ENCODE measurements at regions not wholly inside any gene's neighbourhood (a gene's known extent, or its start where the extent isn't known, plus 50 kb on each side); places are given as distances from the start of the nearest gene placed in this dataset.
A peak's percentile ranks its signal among the peaks of the same experiment; 100 is the strongest.

- TF ChIP-seq GATA3 (IDR thresholded peaks at IDR 0.05; ENCODE audit: low read depth, low read length) (no peak), GATA2 (IDR thresholded peaks at IDR 0.05; ENCODE audit: low read depth, low read length) (no peak)
Observed at GRCh38 chr20:11054266-11054993, 380.6 kb upstream of the JAG1 start.

DNA sequence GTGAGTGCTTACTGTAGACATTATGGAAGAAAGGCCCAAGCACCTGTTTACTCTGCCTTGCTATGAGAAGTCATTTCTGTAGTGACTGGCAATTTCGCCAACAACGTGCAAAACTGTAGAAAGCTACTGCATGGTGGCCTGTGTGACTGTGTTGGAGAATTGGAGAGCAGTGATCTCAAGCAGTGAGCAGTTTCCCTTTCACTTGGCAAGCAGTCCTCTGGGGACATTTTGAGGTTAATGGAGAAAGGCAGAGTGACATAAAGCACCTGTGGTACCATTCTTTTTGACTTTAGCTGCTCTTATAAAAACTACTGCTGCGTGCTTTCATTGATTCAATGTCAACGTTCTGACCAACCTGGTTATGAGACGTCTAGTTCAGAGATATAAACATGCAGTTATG is 382.6 kb upstream of the JAG1 start:
- TF ChIP-seq GATA2 (IDR thresholded peaks at IDR 0.05; ENCODE audit: low read depth, low read length) (no peak), GATA3 (IDR thresholded peaks at IDR 0.05; ENCODE audit: low read depth, low read length) (no peak)

GRCh38 chr20:11057624-11058023 is 383.8 kb upstream of the JAG1 start:
- TF ChIP-seq GATA3 (IDR thresholded peaks at IDR 0.05; ENCODE audit: low read depth, low read length) = no peak
- TF ChIP-seq GATA2 (IDR thresholded peaks at IDR 0.05; ENCODE audit: low read depth, low read length) = no peak

GRCh38 chr20:11059659-11060058 is 385.9 kb upstream of the JAG1 start:
- TF ChIP-seq GATA3 (IDR thresholded peaks at IDR 0.05; ENCODE audit: low read depth, low read length) (no peak), GATA2 (IDR thresholded peaks at IDR 0.05; ENCODE audit: low read depth, low read length) (no peak)

DNA sequence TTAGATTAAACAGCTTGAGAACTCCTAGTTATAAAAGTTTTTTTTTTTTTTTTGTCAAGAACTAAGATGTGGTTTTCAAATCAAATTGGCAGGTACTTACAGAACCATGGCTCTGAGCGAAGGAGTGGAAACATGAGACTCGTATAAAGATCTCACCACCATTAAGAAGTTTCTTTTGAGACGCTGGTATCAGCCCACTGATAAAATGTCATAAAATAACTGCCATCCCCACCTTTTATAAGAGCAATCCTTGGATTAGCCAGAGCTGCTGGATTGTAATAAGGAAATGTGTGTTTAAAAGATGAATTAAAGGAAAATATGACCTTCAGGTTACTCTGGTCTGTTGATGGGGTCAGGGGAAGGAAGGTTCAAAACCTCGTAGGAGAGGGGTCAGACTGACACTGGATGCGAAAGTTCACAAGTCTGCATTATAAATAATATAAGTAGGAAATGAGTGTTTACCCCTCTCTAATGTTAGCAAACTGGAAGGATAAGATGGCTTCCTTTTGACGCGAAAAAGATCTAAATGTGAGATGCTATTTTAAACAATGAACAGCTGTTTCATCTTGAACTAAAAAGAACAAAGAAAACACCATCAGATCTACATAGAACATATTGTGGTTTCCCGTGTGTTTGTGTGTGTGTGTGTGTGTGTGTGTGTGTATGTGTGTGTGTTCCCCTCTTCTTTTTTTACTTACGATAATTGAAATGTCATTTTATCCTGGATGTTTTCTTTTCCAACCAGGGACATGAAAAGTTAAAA is 386.8 kb upstream of the JAG1 start:
- no peak for TF ChIP-seq GATA2 (IDR thresholded peaks at IDR 0.05; ENCODE audit: low read depth, low read length)
- TF ChIP-seq GATA3 (IDR thresholded peaks at IDR 0.05; ENCODE audit: low read depth, low read length) = no peak

- no peak for TF ChIP-seq GATA3 (IDR thresholded peaks at IDR 0.05; ENCODE audit: low read depth, low read length)
- TF ChIP-seq GATA2 (IDR thresholded peaks at IDR 0.05; ENCODE audit: low read depth, low read length) = no peak
Observed at GRCh38 chr20:11063444-11063843, 389.6 kb upstream of the JAG1 start.

DNA sequence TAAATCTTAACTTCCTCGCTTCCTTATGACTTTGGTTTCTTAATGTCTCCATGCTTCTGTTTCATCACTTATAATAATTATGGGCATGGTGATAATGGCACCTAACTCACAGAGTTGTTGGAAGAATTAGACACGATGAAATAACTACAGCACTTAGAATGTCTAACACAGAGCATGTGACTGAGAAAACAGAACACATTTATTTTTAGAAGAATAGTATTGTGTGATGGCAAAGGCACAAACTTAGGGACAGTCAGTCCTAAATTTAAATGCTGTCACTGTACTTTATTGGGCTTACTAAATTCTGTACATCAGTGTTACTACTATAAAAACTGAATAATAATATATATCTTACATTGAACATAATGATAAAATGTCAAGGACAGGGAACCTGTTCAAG is 391.1 kb upstream of the JAG1 start:
- TF ChIP-seq GATA3 (IDR thresholded peaks at IDR 0.05; ENCODE audit: low read depth, low read length) = no peak
- TF ChIP-seq GATA2 (IDR thresholded peaks at IDR 0.05; ENCODE audit: low read depth, low read length) = no peak

- TF ChIP-seq GATA3 (IDR thresholded peaks at IDR 0.05; ENCODE audit: low read depth, low read length) (peak; percentile 42; the same call in 1 of the 2 replicates), GATA2 (IDR thresholded peaks at IDR 0.05; ENCODE audit: low read depth, low read length) (no peak; the same call in 1 of the 2 replicates)
Observed at GRCh38 chr20:11067359-11067758, 393.6 kb upstream of the JAG1 start.

- TF ChIP-seq GATA2 (IDR thresholded peaks at IDR 0.05; ENCODE audit: low read depth, low read length) (no peak), GATA3 (IDR thresholded peaks at IDR 0.05; ENCODE audit: low read depth, low read length) (no peak)
Observed at GRCh38 chr20:11072982-11073381, 399.2 kb upstream of the JAG1 start.

- TF ChIP-seq GATA3 (IDR thresholded peaks at IDR 0.05; ENCODE audit: low read depth, low read length) (no peak), GATA2 (IDR thresholded peaks at IDR 0.05; ENCODE audit: low read depth, low read length) (peak; percentile 72)
Observed at GRCh38 chr20:11076434-11077105, 402.8 kb upstream of the JAG1 start.

- TF ChIP-seq GATA3 (IDR thresholded peaks at IDR 0.05; ENCODE audit: low read depth, low read length) (no peak), GATA2 (IDR thresholded peaks at IDR 0.05; ENCODE audit: low read depth, low read length) (no peak)
Observed at GRCh38 chr20:11077226-11077625, 403.4 kb upstream of the JAG1 start.

GRCh38 chr20:11080010-11080409 is 406.2 kb upstream of the JAG1 start:
- TF ChIP-seq GATA2 (IDR thresholded peaks at IDR 0.05; ENCODE audit: low read depth, low read length) (no peak), GATA3 (IDR thresholded peaks at IDR 0.05; ENCODE audit: low read depth, low read length) (no peak)

- TF ChIP-seq GATA2 (IDR thresholded peaks at IDR 0.05; ENCODE audit: low read depth, low read length) (no peak), GATA3 (IDR thresholded peaks at IDR 0.05; ENCODE audit: low read depth, low read length) (no peak)
Observed at GRCh38 chr20:11080781-11081377, 407.1 kb upstream of the JAG1 start.

DNA sequence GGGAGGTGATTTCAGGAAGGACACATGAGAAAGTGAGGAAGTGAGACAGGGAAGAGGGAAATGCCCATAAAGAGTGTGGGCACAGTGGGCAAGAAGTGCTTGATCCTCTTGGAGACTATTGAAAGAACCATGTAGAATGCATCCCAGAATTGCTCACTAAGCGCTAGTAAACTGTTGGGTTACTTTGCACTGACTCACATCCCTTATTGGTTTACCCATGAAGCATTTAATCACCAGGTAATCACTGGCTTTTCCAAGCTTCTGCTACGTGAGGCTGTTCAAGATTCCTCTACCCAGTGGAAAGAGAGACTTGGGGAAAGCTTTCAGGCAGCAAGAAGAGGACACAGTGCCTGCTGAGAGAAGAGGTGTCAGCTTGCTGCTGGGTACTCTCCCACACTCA is 410.0 kb upstream of the JAG1 start:
- TF ChIP-seq GATA2 (IDR thresholded peaks at IDR 0.05; ENCODE audit: low read depth, low read length) = no peak
- TF ChIP-seq GATA3 (IDR thresholded peaks at IDR 0.05; ENCODE audit: low read depth, low read length) = no peak

Measured in SH-SY5Y (cell line).